HS-27A (cell line): ENCODE measurements at regions not wholly inside any gene's neighbourhood (a gene's known extent, or its start where the extent isn't known, plus 50 kb on each side); places are given as distances from the start of the nearest gene placed in this dataset.
"Not testable (repeated sequence)": the region's sequence is repeated elsewhere in the genome, so short reads cannot be mapped to it uniquely, and the experiment has no call there.

Experiments used
- DNase-seq: peaks from one replicate; pipeline ENCODE4 v3.0.0-alpha.2; 2012; ENCODE audit warnings: low read depth, missing footprints

DNA sequence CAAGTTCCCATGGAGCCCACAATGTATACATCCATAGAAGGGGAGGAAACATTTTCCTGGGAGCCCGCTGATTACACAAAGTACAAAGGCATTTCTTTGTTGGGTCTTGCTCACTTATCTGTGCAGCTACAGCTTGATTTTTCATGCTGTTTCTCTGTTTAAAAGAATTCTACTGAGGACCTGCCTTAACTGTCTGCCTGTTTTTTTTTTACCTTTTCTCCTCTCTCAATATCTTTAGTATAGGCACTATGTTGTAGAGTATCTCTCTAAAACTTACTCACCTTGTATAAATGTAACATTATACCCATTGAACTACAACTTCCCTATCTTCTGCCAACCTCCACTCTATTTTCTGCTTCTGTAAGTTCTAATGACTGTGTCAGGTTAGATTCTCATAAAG is 494.6 kb upstream of the EPHA5 start:
- no peak for DNase-seq

GRCh38 chr4:66160606-66161005 is 490.3 kb upstream of the EPHA5 start:
- DNase-seq = no peak

- no peak for DNase-seq
Measured at GRCh38 chr4:66157594-66157993, 487.3 kb upstream of the EPHA5 start.

GRCh38 chr4:66130042-66130441 is 459.8 kb upstream of the EPHA5 start:
- no peak for DNase-seq

- DNase-seq = no peak
Measured at GRCh38 chr4:66123831-66124413, 453.6 kb upstream of the EPHA5 start.

DNA sequence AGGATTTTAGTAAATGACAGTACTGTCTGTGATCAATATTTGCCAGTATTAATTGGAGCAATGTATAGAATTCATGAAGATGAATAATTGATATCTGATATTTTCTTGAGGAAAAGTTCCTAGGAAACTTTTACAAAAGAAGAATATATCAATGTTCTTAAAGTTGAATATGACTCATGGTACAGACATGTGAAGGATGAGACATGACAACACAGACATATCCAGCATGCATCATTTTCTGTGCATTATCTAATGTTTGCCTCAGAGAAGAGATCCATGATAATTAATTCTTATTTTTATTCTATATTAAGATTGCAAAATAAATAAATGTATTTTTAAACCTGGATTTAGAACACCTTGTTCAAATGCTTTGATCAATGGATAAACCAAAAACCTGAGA is 452.9 kb upstream of the EPHA5 start:
- no peak for DNase-seq

GRCh38 chr4:66115231-66115630 is 444.9 kb upstream of the EPHA5 start:
- not testable (repeated sequence) for DNase-seq

- DNase-seq = no peak
Measured at GRCh38 chr4:66108898-66109297, 438.6 kb upstream of the EPHA5 start.

DNA sequence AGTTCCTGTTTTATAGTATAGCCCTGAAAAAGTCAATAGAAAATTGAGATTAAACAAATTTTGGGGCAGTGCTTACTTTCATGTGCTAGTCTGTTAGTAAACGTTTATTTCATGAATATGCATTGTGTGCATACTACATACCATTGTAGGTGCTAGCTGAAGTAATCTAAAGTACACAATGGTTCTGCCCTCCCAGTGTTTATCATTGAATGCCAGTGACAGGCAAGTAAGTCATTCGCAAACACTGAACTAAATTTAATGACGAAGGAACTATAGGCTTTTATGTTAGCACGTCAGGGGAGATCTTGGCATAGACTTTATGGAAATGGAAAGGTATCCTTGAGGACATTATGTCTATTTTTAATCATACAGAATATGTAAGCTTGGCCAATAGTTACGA is 426.9 kb upstream of the EPHA5 start:
- no peak for DNase-seq

GRCh38 chr4:66095065-66095464 is 424.8 kb upstream of the EPHA5 start:
- DNase-seq = no peak

DNA sequence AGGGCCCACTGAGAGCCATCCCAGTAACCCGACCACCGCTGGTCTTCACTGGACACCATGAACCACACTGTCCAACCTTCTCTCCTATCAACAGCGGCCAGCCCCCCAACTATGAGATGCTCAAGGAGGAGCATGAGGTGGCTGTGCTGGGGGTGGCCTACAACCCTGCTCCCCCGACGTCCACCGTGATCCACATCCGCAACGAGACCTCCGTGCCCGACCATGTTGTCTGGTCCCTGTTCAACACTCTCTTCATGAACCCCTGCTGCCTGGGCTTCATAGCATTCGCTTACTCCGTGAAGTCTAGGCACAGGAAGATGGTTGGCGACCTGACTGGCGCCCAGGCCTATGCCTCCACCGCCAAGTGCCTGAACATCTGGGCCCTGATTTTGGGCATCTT is 423.8 kb upstream of the EPHA5 start:
- no peak for DNase-seq

GRCh38 chr4:66091786-66092185 is 421.5 kb upstream of the EPHA5 start:
- DNase-seq = peak; percentile 29

DNA sequence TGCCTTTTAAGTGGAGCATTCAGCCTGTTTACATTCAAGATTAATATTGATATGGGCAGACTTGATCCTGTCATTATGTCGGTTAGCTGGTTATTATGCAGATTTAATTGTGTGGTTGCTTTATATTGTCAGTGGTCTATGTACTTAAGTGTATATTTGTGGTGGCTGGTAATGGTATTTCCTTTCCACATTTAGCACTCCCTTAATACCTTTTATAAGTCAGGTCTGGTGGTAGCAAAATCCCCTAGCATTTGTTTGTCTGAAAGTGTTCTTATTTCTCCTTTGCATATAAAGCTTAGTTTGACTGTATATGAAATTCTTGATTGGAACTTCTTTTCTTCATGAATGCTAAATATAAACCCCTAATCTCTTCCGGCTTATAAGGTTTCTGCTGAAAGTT is 403.7 kb upstream of the EPHA5 start:
- DNase-seq = no peak

GRCh38 chr4:66071911-66072310 is 401.6 kb upstream of the EPHA5 start:
- no peak for DNase-seq

- no peak for DNase-seq
Measured at GRCh38 chr4:66062921-66063320, 392.6 kb upstream of the EPHA5 start.

- peak; percentile 49 for DNase-seq
Measured at GRCh38 chr4:66062044-66062443, 391.8 kb upstream of the EPHA5 start.

DNA sequence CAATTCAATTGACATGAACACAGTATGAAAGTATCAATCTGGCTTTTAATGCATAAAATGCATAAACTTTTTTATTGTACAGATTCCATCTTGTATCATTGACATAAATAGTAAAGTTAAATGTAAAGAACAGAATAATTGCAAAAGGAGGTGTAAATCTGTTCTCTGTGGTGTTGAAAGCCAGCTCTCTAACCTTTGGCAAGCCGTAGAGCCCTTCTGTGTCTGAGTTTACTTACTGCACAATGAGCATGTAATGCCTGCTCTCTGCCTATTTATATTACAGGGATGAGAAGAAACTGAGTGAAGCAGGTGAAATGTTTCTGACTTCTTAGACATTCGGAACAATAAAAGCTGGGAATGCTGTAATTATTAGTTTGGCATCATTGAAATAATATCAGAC is 389.3 kb upstream of the EPHA5 start:
- DNase-seq = no peak

GRCh38 chr4:66059136-66059535 is 388.8 kb upstream of the EPHA5 start:
- no peak for DNase-seq

- DNase-seq = no peak
Measured at GRCh38 chr4:66055999-66056398, 385.7 kb upstream of the EPHA5 start.

GRCh38 chr4:66052426-66052825 is 382.1 kb upstream of the EPHA5 start:
- DNase-seq = no peak

- no peak for DNase-seq
Measured at GRCh38 chr4:66048861-66049260, 378.6 kb upstream of the EPHA5 start.

DNA sequence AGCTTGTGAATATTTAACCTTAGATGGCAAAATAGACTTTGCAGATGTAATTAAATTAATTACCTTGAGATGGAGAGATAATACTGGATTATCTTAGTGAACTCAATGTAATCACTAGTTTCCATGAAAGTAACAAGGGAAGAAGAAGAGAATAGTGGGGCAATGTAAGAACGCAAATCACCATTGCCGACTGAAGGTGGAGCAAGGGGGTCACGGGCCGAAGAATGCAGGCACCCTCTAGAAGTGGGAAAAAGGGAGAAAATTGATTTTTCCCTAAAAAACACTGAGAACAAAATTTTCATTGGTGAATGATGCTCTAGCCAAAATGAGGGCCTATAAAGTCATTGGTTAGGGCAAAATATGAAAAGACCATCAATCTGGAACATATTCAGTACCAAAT is 375.6 kb upstream of the EPHA5 start:
- DNase-seq = no peak

GRCh38 chr4:66035701-66036100 is 365.4 kb upstream of the EPHA5 start:
- no peak for DNase-seq

DNA sequence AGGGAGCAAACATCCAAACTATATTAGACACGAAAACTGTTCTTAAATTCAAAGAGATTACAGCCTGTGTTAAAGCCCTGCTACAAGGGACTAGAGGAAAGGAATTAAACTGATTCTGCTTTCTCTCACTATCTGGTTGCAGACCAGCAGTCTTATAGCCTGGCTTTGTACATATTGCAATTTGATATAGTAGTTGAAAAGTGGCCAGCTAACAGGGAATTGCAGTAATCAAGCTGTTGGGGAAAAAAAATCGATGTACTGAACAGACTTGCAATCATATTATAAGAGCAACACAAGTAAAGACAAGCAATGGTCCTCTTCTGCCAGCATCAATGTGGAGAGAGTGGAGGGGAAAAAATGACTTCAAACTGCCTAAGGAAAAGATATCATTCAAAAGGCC is 364.4 kb upstream of the EPHA5 start:
- DNase-seq = no peak

DNA sequence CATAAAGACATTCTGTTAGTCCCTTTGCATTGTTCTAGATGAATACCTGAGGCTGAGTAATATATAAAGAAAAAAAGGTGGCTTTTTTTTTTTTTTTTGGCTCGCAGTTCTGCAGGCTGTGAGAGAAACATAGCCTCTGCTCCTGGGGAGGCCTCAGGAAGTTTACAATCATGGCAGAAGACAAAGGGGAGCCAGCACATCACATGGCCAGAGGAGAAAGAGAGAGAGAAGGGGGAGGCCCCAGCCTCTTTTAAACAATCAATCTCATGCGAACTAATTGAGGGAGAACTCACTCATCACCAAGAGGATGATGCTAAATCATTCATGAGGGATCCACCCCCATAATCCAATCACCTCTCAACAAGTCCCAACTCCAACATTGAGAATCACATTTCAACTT is 364.0 kb upstream of the EPHA5 start:
- no peak for DNase-seq
